WTC11 (cell line): ENCODE measurements at regions not wholly inside any gene's neighbourhood (a gene's known extent, or its start where the extent isn't known, plus 50 kb on each side); places are given as distances from the start of the nearest gene placed in this dataset.

Source experiments
- CTCF ChIP-seq: fragments of 200-600 bp; IDR thresholded peaks from 2 replicates; pipeline ENCODE4 v1.8.0; 2022; ENCODE audit warnings: antibody characterized with exemption
- FOXJ3 ChIP-seq: sonication (generic); formaldehyde crosslinking; IDR thresholded peaks from 2 replicates; pipeline ENCODE4 v1.9.0; 2021; ENCODE audit warnings: missing genetic modification reagents, mild to moderate bottlenecking, borderline replicate concordance
- FOXP1 ChIP-seq: sonication (generic); formaldehyde crosslinking; IDR thresholded peaks from 2 replicates; pipeline ENCODE4 v1.8.0; 2022; ENCODE audit warnings: missing genetic modification reagents, mild to moderate bottlenecking, moderate library complexity, borderline replicate concordance
- RELA ChIP-seq: sonication (generic); formaldehyde crosslinking; IDR thresholded peaks from 2 replicates; pipeline ENCODE4 v1.8.1; 2022; ENCODE audit warnings: missing genetic modification reagents, mild to moderate bottlenecking, borderline replicate concordance
- ZNF138 ChIP-seq: sonication (generic); formaldehyde crosslinking; conservative IDR thresholded peaks from 2 replicates; pipeline ENCODE4 v1.8.1; 2022; ENCODE audit warnings: mild to moderate bottlenecking, moderate library complexity, missing genetic modification reagents
- ZSCAN18 ChIP-seq: fragments of 250-450 bp; sonication (Bioruptor Pico); IDR thresholded peaks from 2 replicates; pipeline ENCODE4 v2.1.2; 2022; ENCODE audit warnings: mild to moderate bottlenecking, moderate library complexity
- TF ChIP-seq, protein P1 (sequence below): sonication (generic); formaldehyde crosslinking; IDR thresholded peaks from 2 replicates; pipeline ENCODE4 v1.8.0; 2022; ENCODE audit warnings: mild to moderate bottlenecking, missing genetic modification reagents
- TF ChIP-seq, protein P2 (sequence below): sonication (generic); formaldehyde crosslinking; IDR thresholded peaks from 2 replicates; pipeline ENCODE4 v1.8.0; 2022; ENCODE audit warnings: mild to moderate bottlenecking, missing genetic modification reagents
- TF ChIP-seq, protein P3 (sequence below): sonication (generic); formaldehyde crosslinking; IDR thresholded peaks from 2 replicates; pipeline ENCODE4 v1.8.1; 2023; ENCODE audit warnings: mild to moderate bottlenecking, moderate library complexity, missing genetic modification reagents

DNA sequence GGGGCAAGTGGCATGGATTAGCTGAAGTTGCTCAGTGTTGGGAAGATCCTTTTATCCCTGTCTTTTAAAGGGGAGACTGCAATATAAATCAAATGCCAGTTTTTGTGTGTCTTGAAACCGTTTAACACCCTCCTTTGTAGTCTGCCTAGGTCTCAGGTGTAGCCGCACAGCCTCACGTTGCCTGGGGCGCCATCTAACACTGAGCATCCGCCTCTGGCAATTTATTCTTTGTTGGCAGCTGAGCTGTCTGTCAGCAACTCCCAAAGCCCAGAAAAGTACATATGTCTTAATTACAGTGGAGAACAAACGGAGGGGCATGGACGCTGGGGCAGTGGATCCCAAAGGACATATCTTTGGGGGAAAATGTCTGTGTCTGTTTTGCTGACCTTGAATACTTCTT is 254.7 kb downstream of the STK31 start:
- TF ChIP-seq RELA (CRISPR knock-in tag) (no peak), ZSCAN18 (CRISPR knock-in tag) (no peak), ZNF138 (CRISPR knock-in tag) (no peak), CTCF (no peak), FOXP1 (no peak), FOXJ3 (CRISPR knock-in tag) (no peak)
- TF ChIP-seq, protein P1, sequence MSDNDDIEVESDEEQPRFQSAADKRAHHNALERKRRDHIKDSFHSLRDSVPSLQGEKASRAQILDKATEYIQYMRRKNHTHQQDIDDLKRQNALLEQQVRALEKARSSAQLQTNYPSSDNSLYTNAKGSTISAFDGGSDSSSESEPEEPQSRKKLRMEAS (CRISPR knock-in tag) = no peak
- TF ChIP-seq, protein P2, sequence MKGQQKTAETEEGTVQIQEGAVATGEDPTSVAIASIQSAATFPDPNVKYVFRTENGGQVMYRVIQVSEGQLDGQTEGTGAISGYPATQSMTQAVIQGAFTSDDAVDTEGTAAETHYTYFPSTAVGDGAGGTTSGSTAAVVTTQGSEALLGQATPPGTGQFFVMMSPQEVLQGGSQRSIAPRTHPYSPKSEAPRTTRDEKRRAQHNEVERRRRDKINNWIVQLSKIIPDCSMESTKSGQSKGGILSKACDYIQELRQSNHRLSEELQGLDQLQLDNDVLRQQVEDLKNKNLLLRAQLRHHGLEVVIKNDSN (CRISPR knock-in tag) = no peak
- TF ChIP-seq, protein P3, sequence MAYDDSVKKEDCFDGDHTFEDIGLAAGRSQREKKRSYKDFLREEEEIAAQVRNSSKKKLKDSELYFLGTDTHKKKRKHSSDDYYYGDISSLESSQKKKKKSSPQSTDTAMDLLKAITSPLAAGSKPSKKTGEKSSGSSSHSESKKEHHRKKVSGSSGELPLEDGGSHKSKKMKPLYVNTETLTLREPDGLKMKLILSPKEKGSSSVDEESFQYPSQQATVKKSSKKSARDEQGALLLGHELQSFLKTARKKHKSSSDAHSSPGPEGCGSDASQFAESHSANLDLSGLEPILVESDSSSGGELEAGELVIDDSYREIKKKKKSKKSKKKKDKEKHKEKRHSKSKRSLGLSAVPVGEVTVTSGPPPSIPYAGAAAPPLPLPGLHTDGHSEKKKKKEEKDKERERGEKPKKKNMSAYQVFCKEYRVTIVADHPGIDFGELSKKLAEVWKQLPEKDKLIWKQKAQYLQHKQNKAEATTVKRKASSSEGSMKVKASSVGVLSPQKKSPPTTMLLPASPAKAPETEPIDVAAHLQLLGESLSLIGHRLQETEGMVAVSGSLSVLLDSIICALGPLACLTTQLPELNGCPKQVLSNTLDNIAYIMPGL = no peak
